ENCODE measurements at regions not wholly inside any gene's neighbourhood (a gene's known extent, or its start where the extent isn't known, plus 50 kb on each side); places are given as distances from the start of the nearest gene placed in this dataset.

GRCh38 chr14:104517867-104518266 lies 61.7 kb upstream of the C14orf180 start:
- H3K4me3 ChIP-seq (ENCODE audit: low read length): no peak overlapping the region
- no peak for TF ChIP-seq CTCF (IDR thresholded peaks at IDR 0.05; ENCODE audit: insufficient read depth, low read depth, low read length, missing control alignments)
- DNase-seq (ENCODE audit: low read depth): no peak

- DNase-seq (ENCODE audit: low read depth): no peak
- TF ChIP-seq CTCF (IDR thresholded peaks at IDR 0.05; ENCODE audit: insufficient read depth, low read depth, low read length, missing control alignments): no peak
- H3K4me3 ChIP-seq (ENCODE audit: low read length): no peak overlapping the region
Observed at GRCh38 chr14:104518659-104519350, 60.8 kb upstream of the C14orf180 start.

GRCh38 chr14:104519721-104520120 lies 59.8 kb upstream of the C14orf180 start:
- no peak for TF ChIP-seq CTCF (IDR thresholded peaks at IDR 0.05; ENCODE audit: insufficient read depth, low read depth, low read length, missing control alignments)
- no peak for DNase-seq (ENCODE audit: low read depth)

GRCh38 chr14:104520620-104521410 lies 58.7 kb upstream of the C14orf180 start:
- DNase-seq (ENCODE audit: low read depth): no peak
- no peak for TF ChIP-seq CTCF (IDR thresholded peaks at IDR 0.05; ENCODE audit: insufficient read depth, low read depth, low read length, missing control alignments)
- no peak overlapping the region for H3K4me3 ChIP-seq (ENCODE audit: low read length)

More at GRCh38 chr14:104519721-104520120, 59.8 kb upstream of the C14orf180 start:
- no peak overlapping the region for H3K4me3 ChIP-seq (ENCODE audit: low read length)

GRCh38 chr14:104521816-104522745 lies 57.5 kb upstream of the C14orf180 start:
- no peak for TF ChIP-seq CTCF (IDR thresholded peaks at IDR 0.05; ENCODE audit: insufficient read depth, low read depth, low read length, missing control alignments)
- no peak overlapping the region for H3K4me3 ChIP-seq (ENCODE audit: low read length)
- DNase-seq (ENCODE audit: low read depth): no peak

- no peak for DNase-seq (ENCODE audit: low read depth)
- no peak for TF ChIP-seq CTCF (IDR thresholded peaks at IDR 0.05; ENCODE audit: insufficient read depth, low read depth, low read length, missing control alignments)
- no peak overlapping the region for H3K4me3 ChIP-seq (ENCODE audit: low read length)
Observed at GRCh38 chr14:104522926-104523545, 56.5 kb upstream of the C14orf180 start.
